ENCODE measurements at regions not wholly inside any gene's neighbourhood (a gene's known extent, or its start where the extent isn't known, plus 50 kb on each side); places are given as distances from the start of the nearest gene placed in this dataset.

- no peaks in the 10 kb centered on the region for H3K4me1 ChIP-seq (ENCODE audit: insufficient read depth, low read length, severe bottlenecking)
- H3K9me2 ChIP-seq (ENCODE audit: low read depth, low read length), result no peaks in the 10 kb centered on the region
- TF ChIP-seq EZH2 (IDR thresholded peaks at IDR 0.05; ENCODE audit: borderline replicate concordance, low read length), result no peak
- TF ChIP-seq, protein P1, sequence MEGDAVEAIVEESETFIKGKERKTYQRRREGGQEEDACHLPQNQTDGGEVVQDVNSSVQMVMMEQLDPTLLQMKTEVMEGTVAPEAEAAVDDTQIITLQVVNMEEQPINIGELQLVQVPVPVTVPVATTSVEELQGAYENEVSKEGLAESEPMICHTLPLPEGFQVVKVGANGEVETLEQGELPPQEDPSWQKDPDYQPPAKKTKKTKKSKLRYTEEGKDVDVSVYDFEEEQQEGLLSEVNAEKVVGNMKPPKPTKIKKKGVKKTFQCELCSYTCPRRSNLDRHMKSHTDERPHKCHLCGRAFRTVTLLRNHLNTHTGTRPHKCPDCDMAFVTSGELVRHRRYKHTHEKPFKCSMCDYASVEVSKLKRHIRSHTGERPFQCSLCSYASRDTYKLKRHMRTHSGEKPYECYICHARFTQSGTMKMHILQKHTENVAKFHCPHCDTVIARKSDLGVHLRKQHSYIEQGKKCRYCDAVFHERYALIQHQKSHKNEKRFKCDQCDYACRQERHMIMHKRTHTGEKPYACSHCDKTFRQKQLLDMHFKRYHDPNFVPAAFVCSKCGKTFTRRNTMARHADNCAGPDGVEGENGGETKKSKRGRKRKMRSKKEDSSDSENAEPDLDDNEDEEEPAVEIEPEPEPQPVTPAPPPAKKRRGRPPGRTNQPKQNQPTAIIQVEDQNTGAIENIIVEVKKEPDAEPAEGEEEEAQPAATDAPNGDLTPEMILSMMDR (IDR thresholded peaks at IDR 0.05; ENCODE audit: low read length), result no peak
- H3K27me3 ChIP-seq (ENCODE audit: insufficient read depth, low read length), result no peaks in the 10 kb centered on the region
- no peak overlapping the region for H3K4me2 ChIP-seq (ENCODE audit: low read length)
- no peak overlapping the region for H2AFZ ChIP-seq (ENCODE audit: low read length)
- no peak overlapping the region for H3K4me3 ChIP-seq (ENCODE audit: low read depth, low read length, poor library complexity, severe bottlenecking)
- H3K79me2 ChIP-seq (ENCODE audit: insufficient read depth, low read length), result no peaks in the 10 kb centered on the region
- no peaks in the 10 kb centered on the region for H3K36me3 ChIP-seq (ENCODE audit: insufficient read depth, low read length)
- H3F3A ChIP-seq (ENCODE audit: insufficient read depth, low read length), result no peaks in the 10 kb centered on the region
- no peaks in the 10 kb centered on the region for H4K20me1 ChIP-seq (ENCODE audit: insufficient read depth, low read length)
- H3K27ac ChIP-seq (ENCODE audit: low read depth, low read length, poor library complexity, severe bottlenecking), result no peak overlapping the region
- peaks cover 4% of the 10 kb centered on the region; the same call in 1 of the 2 replicates for H3K9me3 ChIP-seq (ENCODE audit: low read length)
- no peak overlapping the region for H3K9ac ChIP-seq (ENCODE audit: low read length)
Observed at GRCh38 chr3:106214641-106215040, 345.8 kb upstream of the CBLB start.

- TF ChIP-seq, protein P1 (IDR thresholded peaks at IDR 0.05; ENCODE audit: low read length), result no peak
- TF ChIP-seq EZH2 (IDR thresholded peaks at IDR 0.05; ENCODE audit: borderline replicate concordance, low read length), result no peak
- no peak overlapping the region for H2AFZ ChIP-seq (ENCODE audit: low read length)
- no peaks in the 10 kb centered on the region for H3K36me3 ChIP-seq (ENCODE audit: insufficient read depth, low read length)
- no peaks in the 10 kb centered on the region for H3K4me1 ChIP-seq (ENCODE audit: insufficient read depth, low read length, severe bottlenecking)
- no peak overlapping the region for H3K4me3 ChIP-seq (ENCODE audit: low read depth, low read length, poor library complexity, severe bottlenecking)
- H3K9me2 ChIP-seq (ENCODE audit: low read depth, low read length), result no peaks in the 10 kb centered on the region
- no peaks in the 10 kb centered on the region for H3F3A ChIP-seq (ENCODE audit: insufficient read depth, low read length)
- peaks cover 4% of the 10 kb centered on the region; the same call in 1 of the 2 replicates for H3K9me3 ChIP-seq (ENCODE audit: low read length)
- no peaks in the 10 kb centered on the region for H3K27me3 ChIP-seq (ENCODE audit: insufficient read depth, low read length)
- no peak overlapping the region for H3K9ac ChIP-seq (ENCODE audit: low read length)
- no peak overlapping the region for H3K27ac ChIP-seq (ENCODE audit: low read depth, low read length, poor library complexity, severe bottlenecking)
- H3K4me2 ChIP-seq (ENCODE audit: low read length), result no peak overlapping the region
- H4K20me1 ChIP-seq (ENCODE audit: insufficient read depth, low read length), result no peaks in the 10 kb centered on the region
- H3K79me2 ChIP-seq (ENCODE audit: insufficient read depth, low read length), result no peaks in the 10 kb centered on the region
Observed at GRCh38 chr3:106215047-106215446, 346.2 kb upstream of the CBLB start.

DNA sequence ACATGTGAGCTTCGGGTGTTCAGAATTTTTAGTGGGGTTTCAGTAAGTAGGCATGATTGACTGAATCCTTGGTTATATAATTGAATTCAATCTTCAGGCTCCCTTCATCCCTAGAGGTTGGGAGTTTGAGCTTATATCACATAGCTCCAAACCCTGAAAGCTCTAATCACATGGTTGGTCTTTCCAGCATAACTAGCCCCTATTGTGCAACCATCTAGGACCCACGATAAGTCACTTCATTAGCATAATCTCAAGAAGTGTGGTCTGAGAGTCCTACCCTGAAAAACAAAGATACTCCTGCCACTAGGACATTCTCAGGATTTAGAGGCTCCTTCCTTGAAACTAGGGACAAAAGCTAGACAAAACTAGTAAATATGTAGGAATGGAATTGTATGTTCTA, 348.9 kb upstream of the CBLB start:
- H3K27ac ChIP-seq (ENCODE audit: low read depth, low read length, poor library complexity, severe bottlenecking), result no peak overlapping the region
- no peaks in the 10 kb centered on the region for H3K4me1 ChIP-seq (ENCODE audit: insufficient read depth, low read length, severe bottlenecking)
- TF ChIP-seq EZH2 (IDR thresholded peaks at IDR 0.05; ENCODE audit: borderline replicate concordance, low read length), result no peak
- TF ChIP-seq, protein P1 (IDR thresholded peaks at IDR 0.05; ENCODE audit: low read length), result no peak
- H3K9ac ChIP-seq (ENCODE audit: low read length), result no peak overlapping the region
- H3K79me2 ChIP-seq (ENCODE audit: insufficient read depth, low read length), result no peaks in the 10 kb centered on the region
- no peaks in the 10 kb centered on the region for H4K20me1 ChIP-seq (ENCODE audit: insufficient read depth, low read length)
- peaks cover 4% of the 10 kb centered on the region; the same call in 1 of the 2 replicates for H3K9me3 ChIP-seq (ENCODE audit: low read length)
- no peaks in the 10 kb centered on the region for H3F3A ChIP-seq (ENCODE audit: insufficient read depth, low read length)
- no peaks in the 10 kb centered on the region for H3K36me3 ChIP-seq (ENCODE audit: insufficient read depth, low read length)
- no peaks in the 10 kb centered on the region for H3K27me3 ChIP-seq (ENCODE audit: insufficient read depth, low read length)
- no peak overlapping the region for H2AFZ ChIP-seq (ENCODE audit: low read length)
- no peaks in the 10 kb centered on the region for H3K9me2 ChIP-seq (ENCODE audit: low read depth, low read length)
- H3K4me3 ChIP-seq (ENCODE audit: low read depth, low read length, poor library complexity, severe bottlenecking), result no peak overlapping the region
- H3K4me2 ChIP-seq (ENCODE audit: low read length), result no peak overlapping the region

All from OCI-LY1 (cell line).